ENCODE measurements at regions not wholly inside any gene's neighbourhood (a gene's known extent, or its start where the extent isn't known, plus 50 kb on each side); places are given as distances from the start of the nearest gene placed in this dataset.

- WGBS (ENCODE audit: insufficient coverage), result no CpG with 5 or more reads among the region's 3 CpGs
- H3K36me3 Mint-ChIP-seq, result no peaks in the 10 kb centered on the region
- H3K27me3 Mint-ChIP-seq, result peaks cover 2 to 5% of the 10 kb centered on the region in 2 donors
- ChIA-PET POLR2A (no interaction called here), CTCF (interaction anchor here in 1 of 2 donors (0.6 kb wide), 1 partner anchor 1329 kb away, joined by 3 read pairs; no protein-coding TSS in a partner anchor)
- H3K27ac ChIP-seq (ENCODE audit: low read length), result no peak overlapping the region
- ATAC-seq (replicated peaks in 1 of 4) (no peak), DNase-seq (no peak)
- H3K4me1 Mint-ChIP-seq, result no peaks in the 10 kb centered on the region
- H3K27ac Mint-ChIP-seq, result no peak overlapping the region
- no peaks in the 10 kb centered on the region for H3K9me3 ChIP-seq
- H3K4me1 ChIP-seq (ENCODE audit: control insufficient read depth in 1 of 2, extremely low read depth in 1 of 2, insufficient read depth in 2 of 2, low read length in 2 of 2), result no peaks in the 10 kb centered on the region
- no peaks in the 10 kb centered on the region for H3K9me3 Mint-ChIP-seq
- no peak overlapping the region for H3K4me3 ChIP-seq (ENCODE audit: control insufficient read depth in 1 of 2, extremely low read depth in 1 of 2, low read length in 1 of 2)
- H3K36me3 ChIP-seq (ENCODE audit: control insufficient read depth in 2 of 2, extremely low read depth in 1 of 2, insufficient read depth in 1 of 2, low read length in 1 of 2), result no peaks in the 10 kb centered on the region
- H3K4me3 Mint-ChIP-seq, result no peak overlapping the region
- no peaks in the 10 kb centered on the region for H3K27me3 ChIP-seq (replicated peaks in 1 of 2; ENCODE audit: control insufficient read depth in 2 of 2, extremely low read depth in 1 of 2, insufficient read depth in 2 of 2, low read length in 1 of 2)
Observed at GRCh38 chr2:183250472-183250871, 126.2 kb downstream of the NUP35 start.

- no peaks in the 10 kb centered on the region for H3K36me3 ChIP-seq (ENCODE audit: control insufficient read depth in 2 of 2, extremely low read depth in 1 of 2, insufficient read depth in 1 of 2, low read length in 1 of 2)
- H3K4me3 ChIP-seq (ENCODE audit: control insufficient read depth in 1 of 2, extremely low read depth in 1 of 2, low read length in 1 of 2), result no peak overlapping the region
- H3K27me3 ChIP-seq (replicated peaks in 1 of 2; ENCODE audit: control insufficient read depth in 2 of 2, extremely low read depth in 1 of 2, insufficient read depth in 2 of 2, low read length in 1 of 2), result no peaks in the 10 kb centered on the region
- H3K4me3 Mint-ChIP-seq, result no peak overlapping the region
- peaks cover 2 to 5% of the 10 kb centered on the region in 2 donors for H3K27me3 Mint-ChIP-seq
- no peak overlapping the region for H3K27ac Mint-ChIP-seq
- DNase-seq (no peak), ATAC-seq (replicated peaks in 1 of 4) (no peak)
- POLR2A ChIA-PET, result no interaction called here
- CTCF ChIA-PET, result no interaction called here
- no peaks in the 10 kb centered on the region for H3K36me3 Mint-ChIP-seq
- no peaks in the 10 kb centered on the region for H3K4me1 ChIP-seq (ENCODE audit: control insufficient read depth in 1 of 2, extremely low read depth in 1 of 2, insufficient read depth in 2 of 2, low read length in 2 of 2)
- 88% methylated on average over 10 of the region's 14 CpGs for WGBS (ENCODE audit: insufficient coverage)
- H3K4me1 Mint-ChIP-seq, result no peaks in the 10 kb centered on the region
- no peaks in the 10 kb centered on the region for H3K9me3 ChIP-seq
- no peak overlapping the region for H3K27ac ChIP-seq (ENCODE audit: low read length)
- no peaks in the 10 kb centered on the region for H3K9me3 Mint-ChIP-seq
Observed at GRCh38 chr2:183253441-183254130, 129.3 kb downstream of the NUP35 start.

- Histone ChIP-seq H3K4me1 (ENCODE audit: control insufficient read depth in 1 of 2, extremely low read depth in 1 of 2, insufficient read depth in 2 of 2, low read length in 2 of 2) (no peaks in the 10 kb centered on the region), H3K36me3 (ENCODE audit: control insufficient read depth in 2 of 2, extremely low read depth in 1 of 2, insufficient read depth in 1 of 2, low read length in 1 of 2) (no peaks in the 10 kb centered on the region), H3K4me3 (ENCODE audit: control insufficient read depth in 1 of 2, extremely low read depth in 1 of 2, low read length in 1 of 2) (no peak overlapping the region), H3K27me3 (replicated peaks in 1 of 2; ENCODE audit: control insufficient read depth in 2 of 2, extremely low read depth in 1 of 2, insufficient read depth in 2 of 2, low read length in 1 of 2) (no peaks in the 10 kb centered on the region), H3K9me3 (no peaks in the 10 kb centered on the region), H3K27ac (ENCODE audit: low read length) (no peak overlapping the region)
- H3K4me1 Mint-ChIP-seq, result no peaks in the 10 kb centered on the region
- DNase-seq (no peak), ATAC-seq (replicated peaks in 1 of 4) (no peak)
- no peaks in the 10 kb centered on the region for H3K9me3 Mint-ChIP-seq
- whole genome bisulfite sequencing (ENCODE audit: insufficient coverage), result 90% methylated on average over 2 of the region's 2 CpGs
- CTCF ChIA-PET, result no interaction called here
- no peaks in the 10 kb centered on the region for H3K36me3 Mint-ChIP-seq
- H3K4me3 Mint-ChIP-seq, result no peak overlapping the region
- H3K27me3 Mint-ChIP-seq, result peaks cover 2 to 5% of the 10 kb centered on the region in 2 donors
- H3K27ac Mint-ChIP-seq, result no peak overlapping the region
- POLR2A ChIA-PET, result interaction anchor here in 1 of 2 donors (0.5 kb wide), 1 partner anchor 93 kb away, joined by 6 read pairs; no protein-coding TSS in a partner anchor
Observed at GRCh38 chr2:183255411-183255810, 131.2 kb downstream of the NUP35 start.

- Mint-ChIP-seq H3K4me1 (no peaks in the 10 kb centered on the region), H3K4me3 (no peak overlapping the region), H3K9me3 (peaks cover 0 to 5% (median 2%) of the 10 kb centered on the region in 3 donors), H3K27me3 (no peaks in the 10 kb centered on the region), H3K27ac (no peak overlapping the region), H3K36me3 (peaks cover 4% of the 10 kb centered on the region)
- no peak overlapping the region for H3K27ac ChIP-seq (ENCODE audit: low read length)
- no peaks in the 10 kb centered on the region for H3K9me3 ChIP-seq
- WGBS (ENCODE audit: insufficient coverage), result no CpG with 5 or more reads among the region's 1 CpG
- no peaks in the 10 kb centered on the region for H3K36me3 ChIP-seq (ENCODE audit: control insufficient read depth in 2 of 2, extremely low read depth in 1 of 2, insufficient read depth in 1 of 2, low read length in 1 of 2)
- no peaks in the 10 kb centered on the region for H3K27me3 ChIP-seq (replicated peaks in 1 of 2; ENCODE audit: control insufficient read depth in 2 of 2, extremely low read depth in 1 of 2, insufficient read depth in 2 of 2, low read length in 1 of 2)
- ATAC-seq (replicated peaks in 1 of 4), result no peak
- ChIA-PET POLR2A (no interaction called here), CTCF (no interaction called here)
- DNase-seq, result no peak
- H3K4me1 ChIP-seq (ENCODE audit: control insufficient read depth in 1 of 2, extremely low read depth in 1 of 2, insufficient read depth in 2 of 2, low read length in 2 of 2), result no peaks in the 10 kb centered on the region
- no peak overlapping the region for H3K4me3 ChIP-seq (ENCODE audit: control insufficient read depth in 1 of 2, extremely low read depth in 1 of 2, low read length in 1 of 2)
Observed at GRCh38 chr2:183259921-183260320, 135.7 kb downstream of the NUP35 start.

- DNase-seq (no peak), ATAC-seq (replicated peaks in 1 of 4) (no peak)
- H3K27ac ChIP-seq (ENCODE audit: low read length), result no peak overlapping the region
- H3K4me1 Mint-ChIP-seq, result no peaks in the 10 kb centered on the region
- CTCF ChIA-PET, result no interaction called here
- no peak overlapping the region for H3K27ac Mint-ChIP-seq
- no peaks in the 10 kb centered on the region for H3K27me3 ChIP-seq (replicated peaks in 1 of 2; ENCODE audit: control insufficient read depth in 2 of 2, extremely low read depth in 1 of 2, insufficient read depth in 2 of 2, low read length in 1 of 2)
- 95% methylated on average over 29 of the region's 29 CpGs for WGBS (ENCODE audit: insufficient coverage)
- no peaks in the 10 kb centered on the region for H3K27me3 Mint-ChIP-seq
- H3K4me3 ChIP-seq (ENCODE audit: control insufficient read depth in 1 of 2, extremely low read depth in 1 of 2, low read length in 1 of 2), result no peak overlapping the region
- H3K36me3 Mint-ChIP-seq, result peaks cover 4% of the 10 kb centered on the region
- POLR2A ChIA-PET, result no interaction called here
- no peaks in the 10 kb centered on the region for H3K36me3 ChIP-seq (ENCODE audit: control insufficient read depth in 2 of 2, extremely low read depth in 1 of 2, insufficient read depth in 1 of 2, low read length in 1 of 2)
- H3K9me3 ChIP-seq, result no peaks in the 10 kb centered on the region
- peaks cover 0 to 5% (median 2%) of the 10 kb centered on the region in 3 donors for H3K9me3 Mint-ChIP-seq
- H3K4me3 Mint-ChIP-seq, result no peak overlapping the region
- no peaks in the 10 kb centered on the region for H3K4me1 ChIP-seq (ENCODE audit: control insufficient read depth in 1 of 2, extremely low read depth in 1 of 2, insufficient read depth in 2 of 2, low read length in 2 of 2)
Observed at GRCh38 chr2:183260527-183260926, 136.3 kb downstream of the NUP35 start.

GRCh38 chr2:183264890-183265535, 140.8 kb downstream of the NUP35 start:
- H3K4me3 ChIP-seq (ENCODE audit: control insufficient read depth in 1 of 2, extremely low read depth in 1 of 2, low read length in 1 of 2), result no peak overlapping the region
- Mint-ChIP-seq H3K4me1 (no peaks in the 10 kb centered on the region), H3K27ac (no peak overlapping the region), H3K27me3 (no peaks in the 10 kb centered on the region), H3K4me3 (no peak overlapping the region), H3K36me3 (peaks cover 4% of the 10 kb centered on the region), H3K9me3 (peaks cover 0 to 13% (median 2%) of the 10 kb centered on the region in 3 donors)
- H3K4me1 ChIP-seq (ENCODE audit: control insufficient read depth in 1 of 2, extremely low read depth in 1 of 2, insufficient read depth in 2 of 2, low read length in 2 of 2), result no peaks in the 10 kb centered on the region
- no peak overlapping the region for H3K27ac ChIP-seq (ENCODE audit: low read length)
- no peak for DNase-seq
- no peaks in the 10 kb centered on the region for H3K27me3 ChIP-seq (replicated peaks in 1 of 2; ENCODE audit: control insufficient read depth in 2 of 2, extremely low read depth in 1 of 2, insufficient read depth in 2 of 2, low read length in 1 of 2)
- no peaks in the 10 kb centered on the region for H3K9me3 ChIP-seq
- ChIA-PET CTCF (no interaction called here), POLR2A (no interaction called here)
- H3K36me3 ChIP-seq (ENCODE audit: control insufficient read depth in 2 of 2, extremely low read depth in 1 of 2, insufficient read depth in 1 of 2, low read length in 1 of 2), result no peaks in the 10 kb centered on the region
- whole genome bisulfite sequencing (ENCODE audit: insufficient coverage), result 91% methylated on average over 9 of the region's 21 CpGs
- ATAC-seq (replicated peaks in 1 of 4), result no peak
